ENCODE measurements at regions not wholly inside any gene's neighbourhood (a gene's known extent, or its start where the extent isn't known, plus 50 kb on each side); places are given as distances from the start of the nearest gene placed in this dataset.

- Histone ChIP-seq H3K27me3 (ENCODE audit: control insufficient read depth in 3 of 3, insufficient read depth in 3 of 3, low read length in 3 of 3) (peaks cover 0 to 1% (median 0%) of the 10 kb centered on the region in 3 donors), H3K9me3 (ENCODE audit: control insufficient read depth in 3 of 3, low read length in 3 of 3) (no peaks in the 10 kb centered on the region), H3K36me3 (ENCODE audit: control insufficient read depth in 3 of 3, insufficient read depth in 3 of 3, low read length in 3 of 3) (no peaks in the 10 kb centered on the region), H3K9ac (ENCODE audit: low read depth in 1 of 3, low read length in 3 of 3) (no peak overlapping the region), H3K27ac (ENCODE audit: low read depth, low read length) (no peak overlapping the region), H3K4me1 (ENCODE audit: control insufficient read depth in 3 of 3, insufficient read depth in 3 of 3, low read length in 3 of 3) (no peaks in the 10 kb centered on the region), H3K4me3 (ENCODE audit: low read length in 3 of 3) (no peak overlapping the region)
Measured at GRCh38 chrX:13479452-13479813, 90.0 kb upstream of the EGFL6 start.

GRCh38 chrX:13478740-13479451 lies 90.5 kb upstream of the EGFL6 start:
- no peak overlapping the region for H3K4me3 ChIP-seq (ENCODE audit: low read length in 3 of 3)
- H3K4me1 ChIP-seq (ENCODE audit: control insufficient read depth in 3 of 3, insufficient read depth in 3 of 3, low read length in 3 of 3): peaks cover 0 to 2% (median 0%) of the 10 kb centered on the region in 3 donors
- no peaks in the 10 kb centered on the region for H3K9me3 ChIP-seq (ENCODE audit: control insufficient read depth in 3 of 3, low read length in 3 of 3)
- H3K36me3 ChIP-seq (ENCODE audit: control insufficient read depth in 3 of 3, insufficient read depth in 3 of 3, low read length in 3 of 3): no peaks in the 10 kb centered on the region
- H3K27me3 ChIP-seq (ENCODE audit: control insufficient read depth in 3 of 3, insufficient read depth in 3 of 3, low read length in 3 of 3): peaks cover 0 to 2% (median 0%) of the 10 kb centered on the region in 3 donors
- no peak overlapping the region for H3K9ac ChIP-seq (ENCODE audit: low read depth in 1 of 3, low read length in 3 of 3)
- no peak overlapping the region for H3K27ac ChIP-seq (ENCODE audit: low read depth, low read length)

- Histone ChIP-seq H3K27ac (ENCODE audit: low read depth, low read length) (no peak overlapping the region), H3K27me3 (ENCODE audit: control insufficient read depth in 3 of 3, insufficient read depth in 3 of 3, low read length in 3 of 3) (peaks cover 0 to 2% (median 0%) of the 10 kb centered on the region in 3 donors), H3K9me3 (ENCODE audit: control insufficient read depth in 3 of 3, low read length in 3 of 3) (no peaks in the 10 kb centered on the region), H3K4me3 (ENCODE audit: low read length in 3 of 3) (no peak overlapping the region), H3K36me3 (ENCODE audit: control insufficient read depth in 3 of 3, insufficient read depth in 3 of 3, low read length in 3 of 3) (no peaks in the 10 kb centered on the region), H3K9ac (ENCODE audit: low read depth in 1 of 3, low read length in 3 of 3) (no peak overlapping the region), H3K4me1 (ENCODE audit: control insufficient read depth in 3 of 3, insufficient read depth in 3 of 3, low read length in 3 of 3) (peaks cover 0 to 5% (median 5%) of the 10 kb centered on the region in 3 donors)
Measured at GRCh38 chrX:13476384-13476783, 93.0 kb upstream of the EGFL6 start.

- Histone ChIP-seq H3K27me3 (ENCODE audit: control insufficient read depth in 3 of 3, insufficient read depth in 3 of 3, low read length in 3 of 3) (peaks cover 0 to 2% (median 0%) of the 10 kb centered on the region in 3 donors), H3K27ac (ENCODE audit: low read depth, low read length) (peak overlapping the region; percentile 48), H3K9me3 (ENCODE audit: control insufficient read depth in 3 of 3, low read length in 3 of 3) (no peaks in the 10 kb centered on the region), H3K36me3 (ENCODE audit: control insufficient read depth in 3 of 3, insufficient read depth in 3 of 3, low read length in 3 of 3) (no peaks in the 10 kb centered on the region), H3K4me1 (ENCODE audit: control insufficient read depth in 3 of 3, insufficient read depth in 3 of 3, low read length in 3 of 3) (peaks cover 2 to 8% (median 5%) of the 10 kb centered on the region in 3 donors), H3K4me3 (ENCODE audit: low read length in 3 of 3) (peak overlapping the region in 1 of 3 donors; percentile 30), H3K9ac (ENCODE audit: low read depth in 1 of 3, low read length in 3 of 3) (peak overlapping the region in 1 of 3 donors; percentile 51)
Measured at GRCh38 chrX:13474164-13474516, 95.3 kb upstream of the EGFL6 start.

- Histone ChIP-seq H3K9ac (ENCODE audit: low read depth in 1 of 3, low read length in 3 of 3) (peak overlapping the region in 2 of 3 donors; percentile 10 to 51), H3K27ac (ENCODE audit: low read depth, low read length) (peak overlapping the region; percentile 48), H3K27me3 (ENCODE audit: control insufficient read depth in 3 of 3, insufficient read depth in 3 of 3, low read length in 3 of 3) (peaks cover 0 to 2% (median 0%) of the 10 kb centered on the region in 3 donors), H3K9me3 (ENCODE audit: control insufficient read depth in 3 of 3, low read length in 3 of 3) (no peaks in the 10 kb centered on the region), H3K4me3 (ENCODE audit: low read length in 3 of 3) (peak overlapping the region in 1 of 3 donors; percentile 30), H3K4me1 (ENCODE audit: control insufficient read depth in 3 of 3, insufficient read depth in 3 of 3, low read length in 3 of 3) (peaks cover 2 to 8% (median 5%) of the 10 kb centered on the region in 3 donors), H3K36me3 (ENCODE audit: control insufficient read depth in 3 of 3, insufficient read depth in 3 of 3, low read length in 3 of 3) (no peaks in the 10 kb centered on the region)
Measured at GRCh38 chrX:13473442-13474163, 95.8 kb upstream of the EGFL6 start.

- no peaks in the 10 kb centered on the region for H3K9me3 ChIP-seq (ENCODE audit: control insufficient read depth in 3 of 3, low read length in 3 of 3)
- H3K27me3 ChIP-seq (ENCODE audit: control insufficient read depth in 3 of 3, insufficient read depth in 3 of 3, low read length in 3 of 3): peaks cover 0 to 2% (median 0%) of the 10 kb centered on the region in 3 donors
- H3K27ac ChIP-seq (ENCODE audit: low read depth, low read length): no peak overlapping the region
- H3K36me3 ChIP-seq (ENCODE audit: control insufficient read depth in 3 of 3, insufficient read depth in 3 of 3, low read length in 3 of 3): no peaks in the 10 kb centered on the region
- H3K4me3 ChIP-seq (ENCODE audit: low read length in 3 of 3): no peak overlapping the region
- no peak overlapping the region for H3K9ac ChIP-seq (ENCODE audit: low read depth in 1 of 3, low read length in 3 of 3)
- H3K4me1 ChIP-seq (ENCODE audit: control insufficient read depth in 3 of 3, insufficient read depth in 3 of 3, low read length in 3 of 3): peaks cover 2 to 8% (median 5%) of the 10 kb centered on the region in 3 donors
Measured at GRCh38 chrX:13472975-13473374, 96.4 kb upstream of the EGFL6 start.

GRCh38 chrX:13471269-13471668 lies 98.1 kb upstream of the EGFL6 start:
- Histone ChIP-seq H3K27me3 (ENCODE audit: control insufficient read depth in 3 of 3, insufficient read depth in 3 of 3, low read length in 3 of 3) (peaks cover 0 to 2% (median 0%) of the 10 kb centered on the region in 3 donors), H3K36me3 (ENCODE audit: control insufficient read depth in 3 of 3, insufficient read depth in 3 of 3, low read length in 3 of 3) (no peaks in the 10 kb centered on the region), H3K4me3 (ENCODE audit: low read length in 3 of 3) (no peak overlapping the region), H3K9me3 (ENCODE audit: control insufficient read depth in 3 of 3, low read length in 3 of 3) (no peaks in the 10 kb centered on the region), H3K27ac (ENCODE audit: low read depth, low read length) (no peak overlapping the region), H3K9ac (ENCODE audit: low read depth in 1 of 3, low read length in 3 of 3) (no peak overlapping the region), H3K4me1 (ENCODE audit: control insufficient read depth in 3 of 3, insufficient read depth in 3 of 3, low read length in 3 of 3) (peaks cover 2 to 8% (median 5%) of the 10 kb centered on the region in 3 donors)

GRCh38 chrX:13470685-13470977 lies 98.8 kb upstream of the EGFL6 start:
- no peaks in the 10 kb centered on the region for H3K9me3 ChIP-seq (ENCODE audit: control insufficient read depth in 3 of 3, low read length in 3 of 3)
- peaks cover 2 to 8% (median 5%) of the 10 kb centered on the region in 3 donors for H3K4me1 ChIP-seq (ENCODE audit: control insufficient read depth in 3 of 3, insufficient read depth in 3 of 3, low read length in 3 of 3)
- no peak overlapping the region for H3K27ac ChIP-seq (ENCODE audit: low read depth, low read length)
- no peak overlapping the region for H3K9ac ChIP-seq (ENCODE audit: low read depth in 1 of 3, low read length in 3 of 3)
- peaks cover 0 to 2% (median 0%) of the 10 kb centered on the region in 3 donors for H3K27me3 ChIP-seq (ENCODE audit: control insufficient read depth in 3 of 3, insufficient read depth in 3 of 3, low read length in 3 of 3)
- no peaks in the 10 kb centered on the region for H3K36me3 ChIP-seq (ENCODE audit: control insufficient read depth in 3 of 3, insufficient read depth in 3 of 3, low read length in 3 of 3)
- H3K4me3 ChIP-seq (ENCODE audit: low read length in 3 of 3): no peak overlapping the region

GRCh38 chrX:13469963-13470684 lies 99.3 kb upstream of the EGFL6 start:
- Histone ChIP-seq H3K36me3 (ENCODE audit: control insufficient read depth in 3 of 3, insufficient read depth in 3 of 3, low read length in 3 of 3) (no peaks in the 10 kb centered on the region), H3K9me3 (ENCODE audit: control insufficient read depth in 3 of 3, low read length in 3 of 3) (no peaks in the 10 kb centered on the region), H3K4me3 (ENCODE audit: low read length in 3 of 3) (no peak overlapping the region), H3K9ac (ENCODE audit: low read depth in 1 of 3, low read length in 3 of 3) (no peak overlapping the region), H3K27me3 (ENCODE audit: control insufficient read depth in 3 of 3, insufficient read depth in 3 of 3, low read length in 3 of 3) (peaks cover 0 to 2% (median 0%) of the 10 kb centered on the region in 3 donors), H3K4me1 (ENCODE audit: control insufficient read depth in 3 of 3, insufficient read depth in 3 of 3, low read length in 3 of 3) (peaks cover 2 to 8% (median 5%) of the 10 kb centered on the region in 3 donors), H3K27ac (ENCODE audit: low read depth, low read length) (no peak overlapping the region)

GRCh38 chrX:13468096-13468495 lies 101.3 kb upstream of the EGFL6 start:
- Histone ChIP-seq H3K27ac (ENCODE audit: low read depth, low read length) (no peak overlapping the region), H3K27me3 (ENCODE audit: control insufficient read depth in 3 of 3, insufficient read depth in 3 of 3, low read length in 3 of 3) (no peaks in the 10 kb centered on the region), H3K36me3 (ENCODE audit: control insufficient read depth in 3 of 3, insufficient read depth in 3 of 3, low read length in 3 of 3) (no peaks in the 10 kb centered on the region), H3K4me3 (ENCODE audit: low read length in 3 of 3) (no peak overlapping the region), H3K9me3 (ENCODE audit: control insufficient read depth in 3 of 3, low read length in 3 of 3) (peaks cover 0 to under 1% (median 0%) of the 10 kb centered on the region in 3 donors), H3K4me1 (ENCODE audit: control insufficient read depth in 3 of 3, insufficient read depth in 3 of 3, low read length in 3 of 3) (peaks cover 3 to 5% (median 3%) of the 10 kb centered on the region in 3 donors), H3K9ac (ENCODE audit: low read depth in 1 of 3, low read length in 3 of 3) (no peak overlapping the region)
